SK-N-SH treated with all-trans-retinoic acid at 6 μM for 48 hours (cell line): ENCODE measurements at regions not wholly inside any gene's neighbourhood (a gene's known extent, or its start where the extent isn't known, plus 50 kb on each side); places are given as distances from the start of the nearest gene placed in this dataset.
"Not testable (repeated sequence)": the region's sequence is repeated elsewhere in the genome, so short reads cannot be mapped to it uniquely, and the experiment has no call there.

Experiments used
- ATAC-seq: fragments of 200-7000 bp; cut with Tn5 transposase; 3 replicates; pipeline ENCODE4 v1.9.1; 2020; ENCODE audit warnings: mild to moderate bottlenecking, moderate library complexity
- BACH2 ChIP-seq: fragments of 250-450 bp; sonication (Bioruptor Pico); IDR thresholded peaks from 2 replicates; pipeline ENCODE4 v1.9.0; 2021; ENCODE audit warnings: mild to moderate bottlenecking, borderline replicate concordance
- GLIS3 ChIP-seq: fragments of 250-450 bp; sonication (Bioruptor Pico); IDR thresholded peaks from 2 replicates; pipeline ENCODE4 v1.5.0; 2020; ENCODE audit warnings: mild to moderate bottlenecking, moderate library complexity
- ISL1 ChIP-seq: fragments of 250-450 bp; sonication (Bioruptor Pico); IDR thresholded peaks from 2 replicates; pipeline ENCODE4 v2.1.2; 2022; ENCODE audit warnings: mild to moderate bottlenecking, moderate library complexity
- OSR1 ChIP-seq: fragments of 250-450 bp; sonication (Bioruptor Pico); IDR thresholded peaks from 2 replicates; pipeline ENCODE4 v1.8.0; 2022; ENCODE audit warnings: moderate library complexity, mild to moderate bottlenecking, inconsistent platforms
- PATZ1 ChIP-seq: fragments of 250-450 bp; sonication (Bioruptor Pico); IDR thresholded peaks from 2 replicates; pipeline ENCODE4 v1.8.0; 2020; ENCODE audit warnings: mild to moderate bottlenecking, moderate library complexity, borderline replicate concordance
- POU6F1 ChIP-seq: fragments of 250-450 bp; sonication (Bioruptor Pico); IDR thresholded peaks from 2 replicates; pipeline ENCODE4 v1.8.0; 2021; ENCODE audit warnings: low read depth, mild to moderate bottlenecking, moderate library complexity, borderline replicate concordance
- PPARA ChIP-seq: fragments of 250-450 bp; sonication (Bioruptor Pico); IDR thresholded peaks from 2 replicates; pipeline ENCODE4 v1.5.0; 2020; ENCODE audit warnings: mild to moderate bottlenecking, borderline replicate concordance
- RARB ChIP-seq: fragments of 250-450 bp; sonication (Bioruptor Pico); IDR thresholded peaks from 2 replicates; pipeline ENCODE4 v1.8.0; 2021; ENCODE audit warnings: mild to moderate bottlenecking, moderate library complexity
- SNAI2 ChIP-seq: fragments of 250-450 bp; sonication (Bioruptor Pico); IDR thresholded peaks from 2 replicates; pipeline ENCODE4 v1.5.0; 2020; ENCODE audit warnings: mild to moderate bottlenecking, moderate library complexity
- TCF4 ChIP-seq: fragments of 250-450 bp; sonication (Bioruptor Pico); IDR thresholded peaks from 2 replicates; pipeline ENCODE4 v1.8.0; 2021; ENCODE audit warnings: mild to moderate bottlenecking, moderate library complexity, borderline replicate concordance
- TOX ChIP-seq: fragments of 250-450 bp; sonication (Bioruptor Pico); IDR thresholded peaks from 2 replicates; pipeline ENCODE4 v1.8.0; 2021; ENCODE audit warnings: mild to moderate bottlenecking, moderate library complexity, borderline replicate concordance
- ZFP3 ChIP-seq: fragments of 250-450 bp; sonication (Bioruptor Pico); IDR thresholded peaks from 2 replicates; pipeline ENCODE4 v1.5.0; 2020; ENCODE audit warnings: mild to moderate bottlenecking, moderate library complexity
- ZFP30 ChIP-seq: fragments of 450-650 bp; formaldehyde crosslinking; IDR thresholded peaks from 2 replicates; pipeline ENCODE4 v1.5.0; 2022; ENCODE audit warnings: mild to moderate bottlenecking, moderate library complexity
- ZNF70 ChIP-seq: fragments of 450-650 bp; formaldehyde crosslinking; IDR thresholded peaks from 2 replicates; pipeline ENCODE4 v1.5.0; 2020; ENCODE audit warnings: mild to moderate bottlenecking, moderate library complexity
- ZNF8 ChIP-seq: fragments of 450-650 bp; formaldehyde crosslinking; IDR thresholded peaks from 2 replicates; pipeline ENCODE4 v1.5.0; 2020; ENCODE audit warnings: mild to moderate bottlenecking, moderate library complexity
- TF ChIP-seq, protein P1 (sequence below): fragments of 250-450 bp; sonication (Bioruptor Pico); IDR thresholded peaks from 2 replicates; pipeline ENCODE4 v1.5.1; 2020; ENCODE audit warnings: low read depth, mild to moderate bottlenecking, moderate library complexity
- TF ChIP-seq, protein P2 (sequence below): fragments of 250-450 bp; sonication (Bioruptor Pico); IDR thresholded peaks from 2 replicates; pipeline ENCODE4 v1.5.0; 2020; ENCODE audit warnings: mild to moderate bottlenecking, moderate library complexity
- TF ChIP-seq, protein P3 (sequence below): fragments of 250-450 bp; sonication (Bioruptor Pico); IDR thresholded peaks from 2 replicates; pipeline ENCODE4 v1.5.1; 2021; ENCODE audit warnings: mild to moderate bottlenecking, moderate library complexity

- ATAC-seq, result not testable (repeated sequence)
- TF ChIP-seq ZNF8, result peak; percentile 51; the same call in 1 of the 2 replicates
- TF ChIP-seq, all 23 proteins: peak for 1; not testable (repeated sequence) for 22
Observed at GRCh38 chr17:70293564-70294310, 124.4 kb downstream of the KCNJ2 start.

DNA sequence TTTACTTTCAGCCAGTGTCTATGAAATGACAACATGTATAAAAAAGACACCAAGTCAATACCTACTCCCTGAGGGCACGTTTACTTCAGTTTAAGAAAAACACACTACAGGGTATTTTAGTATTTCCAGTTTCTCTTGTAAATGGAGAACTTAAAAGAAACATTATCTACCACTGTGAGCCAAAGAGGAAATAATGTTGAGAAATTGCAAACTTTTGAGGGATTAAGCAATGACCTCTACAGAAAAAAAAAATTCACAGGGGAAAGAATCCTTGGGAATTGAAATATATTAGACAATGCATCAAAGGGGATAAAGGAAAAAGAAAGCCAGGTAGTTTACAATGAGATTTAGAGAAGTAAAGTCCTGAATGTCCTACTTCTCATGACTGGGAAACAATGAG lies 126.0 kb downstream of the KCNJ2 start:
- TF ChIP-seq ZFP3 (CRISPR knock-in tag) (no peak), TOX (CRISPR knock-in tag) (no peak), GLIS3 (CRISPR knock-in tag) (no peak), OSR1 (CRISPR knock-in tag) (no peak), SNAI2 (CRISPR knock-in tag) (no peak), POU6F1 (CRISPR knock-in tag) (no peak), ZNF70 (no peak), TCF4 (no peak), ZNF8 (no peak), RARB (CRISPR knock-in tag) (no peak), PATZ1 (CRISPR knock-in tag) (no peak), PPARA (CRISPR knock-in tag) (no peak), BACH2 (no peak), ZFP30 (no peak)
- TF ChIP-seq, protein P1, sequence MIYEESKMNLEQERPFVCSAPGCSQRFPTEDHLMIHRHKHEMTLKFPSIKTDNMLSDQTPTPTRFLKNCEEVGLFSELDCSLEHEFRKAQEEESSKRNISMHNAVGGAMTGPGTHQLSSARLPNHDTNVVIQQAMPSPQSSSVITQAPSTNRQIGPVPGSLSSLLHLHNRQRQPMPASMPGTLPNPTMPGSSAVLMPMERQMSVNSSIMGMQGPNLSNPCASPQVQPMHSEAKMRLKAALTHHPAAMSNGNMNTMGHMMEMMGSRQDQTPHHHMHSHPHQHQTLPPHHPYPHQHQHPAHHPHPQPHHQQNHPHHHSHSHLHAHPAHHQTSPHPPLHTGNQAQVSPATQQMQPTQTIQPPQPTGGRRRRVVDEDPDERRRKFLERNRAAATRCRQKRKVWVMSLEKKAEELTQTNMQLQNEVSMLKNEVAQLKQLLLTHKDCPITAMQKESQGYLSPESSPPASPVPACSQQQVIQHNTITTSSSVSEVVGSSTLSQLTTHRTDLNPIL (CRISPR knock-in tag), result no peak
- TF ChIP-seq, protein P2, sequence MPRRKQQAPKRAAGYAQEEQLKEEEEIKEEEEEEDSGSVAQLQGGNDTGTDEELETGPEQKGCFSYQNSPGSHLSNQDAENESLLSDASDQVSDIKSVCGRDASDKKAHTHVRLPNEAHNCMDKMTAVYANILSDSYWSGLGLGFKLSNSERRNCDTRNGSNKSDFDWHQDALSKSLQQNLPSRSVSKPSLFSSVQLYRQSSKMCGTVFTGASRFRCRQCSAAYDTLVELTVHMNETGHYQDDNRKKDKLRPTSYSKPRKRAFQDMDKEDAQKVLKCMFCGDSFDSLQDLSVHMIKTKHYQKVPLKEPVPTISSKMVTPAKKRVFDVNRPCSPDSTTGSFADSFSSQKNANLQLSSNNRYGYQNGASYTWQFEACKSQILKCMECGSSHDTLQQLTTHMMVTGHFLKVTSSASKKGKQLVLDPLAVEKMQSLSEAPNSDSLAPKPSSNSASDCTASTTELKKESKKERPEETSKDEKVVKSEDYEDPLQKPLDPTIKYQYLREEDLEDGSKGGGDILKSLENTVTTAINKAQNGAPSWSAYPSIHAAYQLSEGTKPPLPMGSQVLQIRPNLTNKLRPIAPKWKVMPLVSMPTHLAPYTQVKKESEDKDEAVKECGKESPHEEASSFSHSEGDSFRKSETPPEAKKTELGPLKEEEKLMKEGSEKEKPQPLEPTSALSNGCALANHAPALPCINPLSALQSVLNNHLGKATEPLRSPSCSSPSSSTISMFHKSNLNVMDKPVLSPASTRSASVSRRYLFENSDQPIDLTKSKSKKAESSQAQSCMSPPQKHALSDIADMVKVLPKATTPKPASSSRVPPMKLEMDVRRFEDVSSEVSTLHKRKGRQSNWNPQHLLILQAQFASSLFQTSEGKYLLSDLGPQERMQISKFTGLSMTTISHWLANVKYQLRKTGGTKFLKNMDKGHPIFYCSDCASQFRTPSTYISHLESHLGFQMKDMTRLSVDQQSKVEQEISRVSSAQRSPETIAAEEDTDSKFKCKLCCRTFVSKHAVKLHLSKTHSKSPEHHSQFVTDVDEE, result no peak
- TF ChIP-seq, protein P3, sequence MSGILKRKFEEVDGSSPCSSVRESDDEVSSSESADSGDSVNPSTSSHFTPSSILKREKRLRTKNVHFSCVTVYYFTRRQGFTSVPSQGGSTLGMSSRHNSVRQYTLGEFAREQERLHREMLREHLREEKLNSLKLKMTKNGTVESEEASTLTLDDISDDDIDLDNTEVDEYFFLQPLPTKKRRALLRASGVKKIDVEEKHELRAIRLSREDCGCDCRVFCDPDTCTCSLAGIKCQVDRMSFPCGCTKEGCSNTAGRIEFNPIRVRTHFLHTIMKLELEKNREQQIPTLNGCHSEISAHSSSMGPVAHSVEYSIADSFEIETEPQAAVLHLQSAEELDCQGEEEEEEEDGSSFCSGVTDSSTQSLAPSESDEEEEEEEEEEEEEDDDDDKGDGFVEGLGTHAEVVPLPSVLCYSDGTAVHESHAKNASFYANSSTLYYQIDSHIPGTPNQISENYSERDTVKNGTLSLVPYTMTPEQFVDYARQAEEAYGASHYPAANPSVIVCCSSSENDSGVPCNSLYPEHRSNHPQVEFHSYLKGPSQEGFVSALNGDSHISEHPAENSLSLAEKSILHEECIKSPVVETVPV (CRISPR knock-in tag), result no peak
- ATAC-seq, result no peak

GRCh38 chr17:70295731-70296130 lies 126.4 kb downstream of the KCNJ2 start:
- ATAC-seq, result no peak
- TF ChIP-seq BACH2, result no peak
- no peak for TF ChIP-seq TCF4
- no peak for TF ChIP-seq ISL1 (CRISPR knock-in tag)
- TF ChIP-seq, protein P1 (CRISPR knock-in tag), result no peak
- no peak for TF ChIP-seq ZNF8
- TF ChIP-seq, protein P2, result no peak
- TF ChIP-seq, protein P3 (CRISPR knock-in tag), result no peak
